Epithelial cell of esophagus (primary cell): ENCODE measurements at regions not wholly inside any gene's neighbourhood (a gene's known extent, or its start where the extent isn't known, plus 50 kb on each side); places are given as distances from the start of the nearest gene placed in this dataset.

Experiments used
- DNase-seq: peaks from one replicate; pipeline ENCODE4 v3.0.0; 2010; ENCODE audit warnings: low read depth
- H3K4me3 ChIP-seq: 2 replicates; pipeline ENCODE4 v1.5.1; 2011; ENCODE audit warnings: mild to moderate bottlenecking, low read length, control low read depth
- TF ChIP-seq, protein P1 (sequence below): IDR thresholded peaks from 2 replicates; pipeline ENCODE4 v1.5.1; 2011; ENCODE audit warnings: low read depth, mild to moderate bottlenecking, low read length, control low read depth, inconsistent platforms; ENCODE audit not compliant: insufficient read depth; ENCODE audit errors: missing control alignments

DNA sequence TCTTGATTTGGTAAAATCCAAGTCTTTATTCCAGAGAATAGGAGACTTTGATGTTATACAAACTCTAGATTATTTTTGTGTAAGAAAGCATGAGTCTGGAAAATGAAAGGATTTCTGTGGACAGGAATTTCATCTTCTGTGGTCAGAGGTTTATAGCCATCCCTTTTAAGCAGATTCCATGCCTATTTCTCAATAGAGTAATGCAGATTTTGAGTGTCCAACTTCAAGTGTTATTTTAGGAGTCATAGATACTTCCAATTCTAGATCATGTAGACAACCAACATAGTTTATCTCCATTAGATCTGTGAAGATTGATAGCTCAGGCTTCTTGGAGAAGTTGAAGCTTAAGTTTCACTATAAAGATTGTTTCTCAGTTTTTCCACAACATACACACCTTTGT, 379.7 kb downstream of the PSAT1 start:
- H3K4me3 ChIP-seq: no peak overlapping the region

DNA sequence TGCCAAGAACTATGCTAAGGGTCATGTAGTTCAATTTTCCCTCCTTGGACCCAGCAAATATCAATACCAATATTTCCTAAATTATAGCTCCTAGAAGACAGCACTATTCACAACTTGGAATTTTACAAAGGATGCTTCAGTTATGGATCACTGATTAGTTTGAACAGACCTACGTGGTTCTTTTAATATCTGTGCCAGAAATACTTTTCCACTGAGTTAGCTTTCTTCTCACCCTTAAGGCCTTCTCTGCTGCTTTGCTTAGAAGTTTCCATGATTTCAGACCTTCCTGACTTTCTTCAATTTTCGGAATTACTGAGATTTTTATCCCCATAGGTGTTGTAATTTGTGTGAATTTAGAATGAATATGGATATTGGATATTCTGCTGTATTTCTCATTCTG, 380.4 kb downstream of the PSAT1 start:
- no peak overlapping the region for H3K4me3 ChIP-seq
- DNase-seq: no peak
- TF ChIP-seq, protein P1, sequence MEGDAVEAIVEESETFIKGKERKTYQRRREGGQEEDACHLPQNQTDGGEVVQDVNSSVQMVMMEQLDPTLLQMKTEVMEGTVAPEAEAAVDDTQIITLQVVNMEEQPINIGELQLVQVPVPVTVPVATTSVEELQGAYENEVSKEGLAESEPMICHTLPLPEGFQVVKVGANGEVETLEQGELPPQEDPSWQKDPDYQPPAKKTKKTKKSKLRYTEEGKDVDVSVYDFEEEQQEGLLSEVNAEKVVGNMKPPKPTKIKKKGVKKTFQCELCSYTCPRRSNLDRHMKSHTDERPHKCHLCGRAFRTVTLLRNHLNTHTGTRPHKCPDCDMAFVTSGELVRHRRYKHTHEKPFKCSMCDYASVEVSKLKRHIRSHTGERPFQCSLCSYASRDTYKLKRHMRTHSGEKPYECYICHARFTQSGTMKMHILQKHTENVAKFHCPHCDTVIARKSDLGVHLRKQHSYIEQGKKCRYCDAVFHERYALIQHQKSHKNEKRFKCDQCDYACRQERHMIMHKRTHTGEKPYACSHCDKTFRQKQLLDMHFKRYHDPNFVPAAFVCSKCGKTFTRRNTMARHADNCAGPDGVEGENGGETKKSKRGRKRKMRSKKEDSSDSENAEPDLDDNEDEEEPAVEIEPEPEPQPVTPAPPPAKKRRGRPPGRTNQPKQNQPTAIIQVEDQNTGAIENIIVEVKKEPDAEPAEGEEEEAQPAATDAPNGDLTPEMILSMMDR: no peak

More for the DNA sequence above, 379.7 kb downstream of the PSAT1 start:
- DNase-seq: no peak
- TF ChIP-seq, protein P1: no peak

DNA sequence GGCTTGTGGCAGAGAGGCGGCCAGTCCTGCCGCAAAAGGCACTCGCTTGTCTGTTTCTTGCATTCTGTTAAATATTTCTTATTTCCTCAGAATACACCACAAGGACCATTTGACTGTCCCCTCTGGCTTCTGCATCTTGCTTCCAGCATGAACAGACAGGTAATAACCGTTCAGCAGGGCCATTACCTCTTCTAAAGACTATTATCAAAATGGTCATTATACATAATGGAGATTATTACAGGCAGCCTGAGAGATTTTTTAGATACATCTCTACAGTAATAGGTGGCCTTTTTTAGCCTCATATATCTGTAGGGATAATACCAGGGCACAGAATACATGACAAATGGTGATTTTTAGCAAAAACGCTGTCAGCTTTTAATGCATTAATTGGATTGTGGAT, 382.0 kb downstream of the PSAT1 start:
- no peak overlapping the region for H3K4me3 ChIP-seq
- TF ChIP-seq, protein P1: no peak
- no peak for DNase-seq

DNA sequence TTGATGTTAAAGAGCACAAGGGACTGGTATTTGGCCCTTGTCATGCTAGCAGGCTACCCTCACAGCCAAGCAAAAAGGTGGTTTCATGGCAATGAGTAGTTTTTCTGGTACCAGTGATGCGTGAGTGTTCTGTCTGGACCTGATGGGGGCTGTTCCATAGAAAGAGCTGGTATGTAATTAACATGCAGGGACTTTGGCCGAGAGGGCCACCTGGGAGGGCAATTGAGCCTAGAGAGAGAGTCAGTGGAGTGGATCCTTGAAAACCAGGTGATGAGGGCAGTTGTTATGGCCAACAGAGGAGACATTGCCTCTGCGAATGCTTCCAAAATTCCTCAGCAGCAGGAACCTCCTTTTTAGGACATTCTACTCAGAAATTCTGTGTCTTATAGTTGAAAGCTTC, 383.3 kb downstream of the PSAT1 start:
- H3K4me3 ChIP-seq: no peak overlapping the region
- TF ChIP-seq, protein P1: no peak
- DNase-seq: no peak

DNA sequence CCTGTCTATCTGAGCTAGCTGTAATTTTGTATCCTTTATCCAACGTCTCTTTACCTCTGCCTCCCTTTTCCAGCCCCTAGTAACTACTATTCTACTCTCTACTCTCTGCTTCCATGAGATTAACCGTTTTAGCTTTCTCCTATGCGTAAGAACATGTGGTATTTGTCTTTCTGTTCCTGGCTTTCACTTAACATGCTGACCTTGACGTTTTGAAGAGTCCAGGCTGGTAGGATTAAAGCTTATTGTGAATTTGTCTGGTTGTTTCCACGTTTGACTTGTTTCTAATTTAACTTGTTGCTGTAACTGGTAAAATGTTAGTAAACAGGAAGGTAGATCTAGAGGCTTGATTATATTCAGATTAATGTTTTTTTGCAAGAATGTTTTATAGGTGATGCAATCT, 385.3 kb downstream of the PSAT1 start:
- DNase-seq: no peak
- no peak overlapping the region for H3K4me3 ChIP-seq
- TF ChIP-seq, protein P1: no peak

DNA sequence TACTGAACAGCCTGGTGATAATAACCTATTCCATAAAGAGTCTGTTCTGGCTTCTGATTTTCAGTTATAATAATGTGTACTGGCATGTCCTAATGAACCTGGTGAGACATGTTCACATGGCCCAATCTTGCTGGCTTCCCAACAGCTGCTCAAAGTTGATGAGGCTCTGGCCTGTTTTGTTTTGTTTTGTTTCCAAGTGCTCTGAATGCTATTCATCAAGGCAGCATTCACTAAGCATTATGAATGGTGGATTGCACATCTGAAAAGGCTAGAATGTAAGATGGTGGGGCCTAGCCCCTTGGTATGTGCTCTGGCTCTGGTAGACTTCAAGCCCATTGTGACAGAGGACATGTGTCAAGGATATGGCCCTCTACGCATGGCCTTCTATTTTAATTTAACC, 388.5 kb downstream of the PSAT1 start:
- no peak overlapping the region for H3K4me3 ChIP-seq
- peak; percentile 73 for DNase-seq
- TF ChIP-seq, protein P1: no peak

DNA sequence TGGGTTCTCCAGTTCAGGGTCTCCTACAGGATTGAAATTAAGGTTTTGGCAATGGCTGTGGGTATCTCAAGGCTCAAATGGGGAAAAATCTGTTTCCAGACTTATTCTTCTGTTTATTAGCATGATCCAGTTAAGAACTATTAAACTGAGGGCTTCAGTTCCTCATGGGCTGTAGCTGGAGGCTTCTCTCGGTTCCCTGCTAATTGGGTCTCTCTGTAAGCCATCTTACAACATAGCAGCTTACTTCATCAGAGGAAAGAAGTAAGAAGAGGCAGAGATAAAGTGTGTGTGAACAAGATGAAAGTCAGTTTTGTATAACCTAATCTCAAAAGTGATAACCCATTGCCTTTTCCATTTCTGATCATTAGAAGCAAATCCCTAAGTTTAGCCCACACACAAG, 391.9 kb downstream of the PSAT1 start:
- DNase-seq: no peak
- TF ChIP-seq, protein P1: no peak
- H3K4me3 ChIP-seq: no peak overlapping the region
